ENCODE measurements at regions not wholly inside any gene's neighbourhood (a gene's known extent, or its start where the extent isn't known, plus 50 kb on each side); places are given as distances from the start of the nearest gene placed in this dataset.

- TF ChIP-seq CTCF (IDR thresholded peaks at IDR 0.05) (no peak), POLR2A (IDR thresholded peaks at IDR 0.05) (no peak)
Measured at GRCh38 chr7:153245809-153246208, 486.3 kb downstream of the ACTR3B start.

All from thyroid gland (tissue), 4 donors.